Astrocyte of the cerebellum (primary cell): ENCODE measurements at regions not wholly inside any gene's neighbourhood (a gene's known extent, or its start where the extent isn't known, plus 50 kb on each side); places are given as distances from the start of the nearest gene placed in this dataset.

Experiments used
- DNase-seq: peaks from one replicate; pipeline ENCODE4 v3.0.0-alpha.2; 2011; ENCODE audit warnings: low read depth
- H3K4me3 ChIP-seq: 2 replicates; pipeline ENCODE4 v1.5.1; 2011; ENCODE audit warnings: mild to moderate bottlenecking, low read depth, low read length, moderate library complexity
- CTCF ChIP-seq: IDR thresholded peaks from 2 replicates; pipeline ENCODE4 v1.5.1; 2012; ENCODE audit warnings: low read length, low read depth, moderate library complexity, mild to moderate bottlenecking; ENCODE audit errors: missing control alignments
- in situ Hi-C: cut with HindIII; loops from 2 replicates; pipeline ENCODE4 v1.10.0; 2017; ENCODE audit warnings: low sequenced_read_pairs

DNA sequence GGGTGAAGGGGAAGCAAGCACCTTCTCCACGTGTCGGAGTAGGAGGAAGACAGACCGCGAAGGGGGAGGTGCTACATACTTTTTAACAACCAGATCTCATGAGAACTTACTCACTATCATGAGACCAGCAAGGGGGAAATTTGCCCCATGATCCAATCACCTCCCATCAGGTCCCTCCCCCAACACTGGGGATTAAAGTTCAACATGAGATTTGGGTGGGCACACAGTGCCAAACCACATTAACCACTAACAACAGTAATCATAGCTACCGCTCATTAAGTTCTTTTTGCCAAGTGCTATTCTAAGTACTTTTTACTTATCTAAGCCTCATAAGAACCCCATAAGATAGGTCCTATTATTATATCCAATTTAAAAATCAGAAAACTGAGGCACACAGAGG, 450.5 kb upstream of the DDI1 start:
- TF ChIP-seq CTCF: no peak
- no peak overlapping the region for H3K4me3 ChIP-seq
- in situ Hi-C loops: no loop called here
- DNase-seq: no peak

GRCh38 chr11:103586756-103587155, 449.7 kb upstream of the DDI1 start:
- no peak for TF ChIP-seq CTCF
- in situ Hi-C loops: no loop called here
- no peak for DNase-seq
- no peak overlapping the region for H3K4me3 ChIP-seq

GRCh38 chr11:103587901-103588788, 448.3 kb upstream of the DDI1 start:
- DNase-seq: no peak
- no peak for TF ChIP-seq CTCF
- no peak overlapping the region for H3K4me3 ChIP-seq
- in situ Hi-C loops: no loop called here

GRCh38 chr11:103591554-103591953, 444.9 kb upstream of the DDI1 start:
- no peak overlapping the region for H3K4me3 ChIP-seq
- TF ChIP-seq CTCF: no peak
- DNase-seq: no peak
- in situ Hi-C loops: no loop called here

DNA sequence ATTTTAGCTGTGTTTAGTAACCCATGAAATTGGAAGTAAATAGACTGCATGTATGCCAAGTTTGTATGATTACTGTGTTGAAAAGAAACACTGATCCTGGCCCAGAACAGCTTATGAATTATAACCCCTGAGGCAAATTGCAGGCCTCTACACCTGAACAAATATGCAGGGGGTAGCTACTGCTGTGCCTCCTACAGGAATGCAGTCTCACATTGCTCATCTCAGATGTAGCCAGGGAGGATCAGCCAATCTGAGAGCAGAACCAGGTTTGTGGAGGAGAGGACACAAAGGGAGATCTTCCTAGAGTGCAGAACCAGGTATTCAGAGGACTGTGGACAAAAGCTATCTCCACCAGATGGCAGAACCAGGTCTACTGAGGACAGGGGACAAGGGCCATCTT, 442.2 kb upstream of the DDI1 start:
- H3K4me3 ChIP-seq: no peak overlapping the region
- in situ Hi-C loops: no loop called here
- no peak for DNase-seq
- TF ChIP-seq CTCF: no peak

DNA sequence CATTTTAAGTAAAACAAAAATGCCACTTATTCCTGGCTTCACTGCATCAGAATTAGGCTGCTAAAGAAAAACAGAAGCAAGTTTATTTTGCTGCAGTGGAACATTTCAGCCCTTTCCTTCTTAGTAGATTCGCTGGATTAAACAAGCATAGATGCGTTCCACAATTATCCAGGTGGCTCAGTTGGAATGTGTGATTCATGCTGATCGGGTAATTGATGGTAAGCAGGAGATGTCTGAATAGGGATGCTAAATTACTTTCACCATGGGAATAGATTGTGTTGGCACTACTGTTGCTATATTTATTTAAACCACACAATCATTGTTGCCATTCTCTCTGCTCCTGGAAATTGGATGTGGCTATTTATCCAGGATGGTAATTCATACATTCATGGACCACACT, 440.1 kb upstream of the DDI1 start:
- no peak for TF ChIP-seq CTCF
- no peak for DNase-seq

More for the DNA sequence above, 440.1 kb upstream of the DDI1 start:
- H3K4me3 ChIP-seq: no peak overlapping the region
- in situ Hi-C loops: no loop called here
